A549 (cell line): ENCODE measurements at regions not wholly inside any gene's neighbourhood (a gene's known extent, or its start where the extent isn't known, plus 50 kb on each side); places are given as distances from the start of the nearest gene placed in this dataset.

Experiments used
- CHD2 ChIP-seq: fragments of 150-350 bp; IDR thresholded peaks from 2 replicates; pipeline ENCODE4 v1.6.1; 2014; ENCODE audit warnings: low read length; ENCODE audit not compliant: partially characterized antibody
- HOXB5 ChIP-seq: fragments of 250-450 bp; sonication (Bioruptor Pico); IDR thresholded peaks from 2 replicates; pipeline ENCODE4 v1.5.0; 2020; ENCODE audit warnings: mild to moderate bottlenecking, moderate library complexity
- MAZ ChIP-seq: fragments of 150-350 bp; IDR thresholded peaks from 2 replicates; pipeline ENCODE4 v1.6.1; 2014; ENCODE audit warnings: antibody characterized with exemption, low read depth, low read length, borderline replicate concordance
- POLR2A ChIP-seq: IDR thresholded peaks from 2 replicates; pipeline ENCODE4 v1.6.1; 2012; ENCODE audit warnings: mild to moderate bottlenecking, low read length
- RNF2 ChIP-seq: fragments of 200-600 bp; sonication (generic); IDR thresholded peaks from 2 replicates; pipeline ENCODE4 v1.6.1; 2016; ENCODE audit warnings: low read depth, mild to moderate bottlenecking, antibody characterized with exemption, moderate library complexity, borderline replicate concordance
- TF ChIP-seq, protein P1 (sequence below): fragments of >200 bp; sonication (Bioruptor Twin); formaldehyde crosslinking; IDR thresholded peaks from 3 replicates; pipeline ENCODE4 v1.5.1; 2016

- TF ChIP-seq, protein P1, sequence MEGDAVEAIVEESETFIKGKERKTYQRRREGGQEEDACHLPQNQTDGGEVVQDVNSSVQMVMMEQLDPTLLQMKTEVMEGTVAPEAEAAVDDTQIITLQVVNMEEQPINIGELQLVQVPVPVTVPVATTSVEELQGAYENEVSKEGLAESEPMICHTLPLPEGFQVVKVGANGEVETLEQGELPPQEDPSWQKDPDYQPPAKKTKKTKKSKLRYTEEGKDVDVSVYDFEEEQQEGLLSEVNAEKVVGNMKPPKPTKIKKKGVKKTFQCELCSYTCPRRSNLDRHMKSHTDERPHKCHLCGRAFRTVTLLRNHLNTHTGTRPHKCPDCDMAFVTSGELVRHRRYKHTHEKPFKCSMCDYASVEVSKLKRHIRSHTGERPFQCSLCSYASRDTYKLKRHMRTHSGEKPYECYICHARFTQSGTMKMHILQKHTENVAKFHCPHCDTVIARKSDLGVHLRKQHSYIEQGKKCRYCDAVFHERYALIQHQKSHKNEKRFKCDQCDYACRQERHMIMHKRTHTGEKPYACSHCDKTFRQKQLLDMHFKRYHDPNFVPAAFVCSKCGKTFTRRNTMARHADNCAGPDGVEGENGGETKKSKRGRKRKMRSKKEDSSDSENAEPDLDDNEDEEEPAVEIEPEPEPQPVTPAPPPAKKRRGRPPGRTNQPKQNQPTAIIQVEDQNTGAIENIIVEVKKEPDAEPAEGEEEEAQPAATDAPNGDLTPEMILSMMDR = no peak
- TF ChIP-seq CHD2 (no peak), RNF2 (no peak), MAZ (no peak), HOXB5 (CRISPR knock-in tag) (no peak), POLR2A (no peak)
Observed at GRCh38 chr7:24494832-24495231, 78.4 kb upstream of the PALS2 start.
